HCT116 (cell line): ENCODE measurements at regions not wholly inside any gene's neighbourhood (a gene's known extent, or its start where the extent isn't known, plus 50 kb on each side); places are given as distances from the start of the nearest gene placed in this dataset.

Experiments used
- CEBPB ChIP-seq: IDR thresholded peaks from 2 replicates; pipeline ENCODE4 v1.6.1; 2012; ENCODE audit warnings: low read depth
- SIN3A ChIP-seq: IDR thresholded peaks from 2 replicates; pipeline ENCODE4 v1.6.1; 2012; ENCODE audit warnings: low read depth
- TF ChIP-seq, protein P1 (sequence below), 3 experiments: fragments of 200-600 bp in 1 of 3; sonication (generic) in 1 of 3; IDR thresholded peaks in 2 of 3; conservative IDR thresholded peaks in 1 of 3; 2 replicates each; pipeline ENCODE4 v1.5.1; 2012 to 2017; ENCODE audit warnings: low read depth in 2 of 3, low read length in 2 of 3, antibody characterized with exemption in 1 of 3, borderline replicate concordance in 1 of 3, control low read depth in 1 of 3, mild to moderate bottlenecking in 1 of 3, mixed read lengths in 1 of 3, mixed run types in 1 of 3, moderate library complexity in 1 of 3; ENCODE audit not compliant: insufficient read depth in 1 of 3

DNA sequence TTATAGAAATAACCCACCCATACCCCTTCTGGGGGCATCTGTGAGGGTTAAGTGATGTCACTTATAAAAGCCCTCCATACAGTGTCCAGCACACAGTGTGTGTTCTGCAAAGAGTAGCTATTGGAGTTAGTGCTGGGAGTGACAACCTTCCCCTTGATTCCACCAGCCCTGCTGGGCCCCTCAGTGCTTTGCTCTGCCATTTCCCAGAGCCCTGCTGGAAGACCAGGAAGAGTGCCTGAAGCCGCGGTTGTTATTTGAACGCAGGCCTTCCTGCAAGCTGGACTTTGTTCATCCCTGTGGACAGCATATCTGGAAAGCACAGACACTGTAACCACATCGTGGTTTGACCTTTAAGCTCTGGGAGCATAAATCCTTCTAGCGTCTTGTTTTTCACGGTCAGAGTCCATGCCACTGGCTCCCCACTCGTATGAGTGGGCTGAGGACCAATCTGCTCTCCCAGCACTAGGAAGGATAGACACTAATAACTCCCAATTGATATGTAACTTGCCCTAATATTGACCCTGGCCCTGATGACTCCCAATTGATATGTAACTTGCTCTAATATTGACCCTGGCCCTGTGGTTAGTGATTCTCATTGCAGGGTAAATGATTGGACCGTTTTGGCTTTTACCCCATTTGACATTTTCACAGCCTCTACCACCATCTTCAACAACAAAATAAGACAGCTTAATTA is 297.1 kb upstream of the MAF start:
- TF ChIP-seq SIN3A: no peak
- TF ChIP-seq, protein P1, sequence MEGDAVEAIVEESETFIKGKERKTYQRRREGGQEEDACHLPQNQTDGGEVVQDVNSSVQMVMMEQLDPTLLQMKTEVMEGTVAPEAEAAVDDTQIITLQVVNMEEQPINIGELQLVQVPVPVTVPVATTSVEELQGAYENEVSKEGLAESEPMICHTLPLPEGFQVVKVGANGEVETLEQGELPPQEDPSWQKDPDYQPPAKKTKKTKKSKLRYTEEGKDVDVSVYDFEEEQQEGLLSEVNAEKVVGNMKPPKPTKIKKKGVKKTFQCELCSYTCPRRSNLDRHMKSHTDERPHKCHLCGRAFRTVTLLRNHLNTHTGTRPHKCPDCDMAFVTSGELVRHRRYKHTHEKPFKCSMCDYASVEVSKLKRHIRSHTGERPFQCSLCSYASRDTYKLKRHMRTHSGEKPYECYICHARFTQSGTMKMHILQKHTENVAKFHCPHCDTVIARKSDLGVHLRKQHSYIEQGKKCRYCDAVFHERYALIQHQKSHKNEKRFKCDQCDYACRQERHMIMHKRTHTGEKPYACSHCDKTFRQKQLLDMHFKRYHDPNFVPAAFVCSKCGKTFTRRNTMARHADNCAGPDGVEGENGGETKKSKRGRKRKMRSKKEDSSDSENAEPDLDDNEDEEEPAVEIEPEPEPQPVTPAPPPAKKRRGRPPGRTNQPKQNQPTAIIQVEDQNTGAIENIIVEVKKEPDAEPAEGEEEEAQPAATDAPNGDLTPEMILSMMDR (IDR thresholded peaks at IDR 0.05 in 2 of 3, conservative IDR thresholded peaks at IDR 0.05 in 1 of 3; ENCODE audit: borderline replicate concordance in 1 of 3, insufficient read depth in 1 of 3, low read depth in 2 of 3, low read length in 2 of 3): no peak
- no peak for TF ChIP-seq CEBPB
